GM21526 (cell line): ENCODE measurements at regions not wholly inside any gene's neighbourhood (a gene's known extent, or its start where the extent isn't known, plus 50 kb on each side); places are given as distances from the start of the nearest gene placed in this dataset.

Experiments
- ATAC-seq: cut with Tn5 transposase; IDR thresholded peaks from one replicate; pipeline ENCODE4 v1.9.1; 2021; ENCODE audit warnings: moderate library complexity; ENCODE audit not compliant: unreplicated experiment, low FRiP score

- ATAC-seq, result no peak
Measured at GRCh38 chr9:99606957-99607356, 214.7 kb upstream of the NR4A3 start.

- ATAC-seq, result no peak
Measured at GRCh38 chr9:99607842-99608448, 213.7 kb upstream of the NR4A3 start.

GRCh38 chr9:99614341-99614740, 207.3 kb upstream of the NR4A3 start:
- ATAC-seq, result no peak

- ATAC-seq, result no peak
Measured at GRCh38 chr9:99621040-99621439, 200.6 kb upstream of the NR4A3 start.

GRCh38 chr9:99622679-99623078, 199.0 kb upstream of the NR4A3 start:
- ATAC-seq, result no peak

- ATAC-seq, result no peak
Measured at GRCh38 chr9:99623780-99624364, 197.8 kb upstream of the NR4A3 start.

- ATAC-seq, result no peak
Measured at GRCh38 chr9:99624499-99625233, 197.0 kb upstream of the NR4A3 start.

- no peak for ATAC-seq
Measured at GRCh38 chr9:99626426-99626825, 195.3 kb upstream of the NR4A3 start.

- ATAC-seq, result no peak
Measured at GRCh38 chr9:99628285-99628684, 193.4 kb upstream of the NR4A3 start.

- ATAC-seq, result no peak
Measured at GRCh38 chr9:99628849-99629620, 192.7 kb upstream of the NR4A3 start.

- no peak for ATAC-seq
Measured at GRCh38 chr9:99632349-99633038, 189.2 kb upstream of the NR4A3 start.

GRCh38 chr9:99633265-99633664, 188.4 kb upstream of the NR4A3 start:
- ATAC-seq, result no peak

GRCh38 chr9:99634186-99634585, 187.5 kb upstream of the NR4A3 start:
- no peak for ATAC-seq

GRCh38 chr9:99635032-99635431, 186.7 kb upstream of the NR4A3 start:
- no peak for ATAC-seq

GRCh38 chr9:99637641-99638040, 184.0 kb upstream of the NR4A3 start:
- no peak for ATAC-seq

- no peak for ATAC-seq
Measured at GRCh38 chr9:99638971-99639370, 182.7 kb upstream of the NR4A3 start.

GRCh38 chr9:99647604-99648003, 174.1 kb upstream of the NR4A3 start:
- no peak for ATAC-seq

- no peak for ATAC-seq
Measured at GRCh38 chr9:99650187-99650874, 171.4 kb upstream of the NR4A3 start.

GRCh38 chr9:99660191-99660636, 161.5 kb upstream of the NR4A3 start:
- ATAC-seq, result peak; percentile 73

GRCh38 chr9:99663297-99663696, 158.4 kb upstream of the NR4A3 start:
- no peak for ATAC-seq
